Stimulated activated effector memory CD8-positive, alpha-beta T cell treated with anti-CD3 and anti-CD28 coated beads, Interleukin-12 subunit alpha, Interleukin-12 subunit beta, amount 100 ng/mL, for 72 hours (primary cell): ENCODE measurements at regions not wholly inside any gene's neighbourhood (a gene's known extent, or its start where the extent isn't known, plus 50 kb on each side); places are given as distances from the start of the nearest gene placed in this dataset.

Experiments
- ATAC-seq: fragments of 150-1000 bp; cut with Tn5 transposase; 2 replicates; pipeline ENCODE4 v1.10.0; 2021
- DNase-seq, 2 donors: peaks; one replicate each; pipeline ENCODE4 v3.0.0; 2021 to 2022; ENCODE audit warnings: low spot score in 2 of 2
- H3K27ac Mint-ChIP-seq: one replicate; pipeline ENCODE4 v1.8.0; 2022; ENCODE audit warnings: mild to moderate bottlenecking, mixed read lengths
- H3K36me3 Mint-ChIP-seq: one replicate; pipeline ENCODE4 v1.8.0; 2022; ENCODE audit warnings: mild to moderate bottlenecking, mixed read lengths
- H3K4me1 Mint-ChIP-seq: one replicate; pipeline ENCODE4 v1.8.0; 2022; ENCODE audit warnings: mixed read lengths
- H3K4me3 Mint-ChIP-seq: one replicate; pipeline ENCODE4 v1.8.0; 2022; ENCODE audit warnings: mild to moderate bottlenecking, mixed read lengths
- H3K9me3 Mint-ChIP-seq: one replicate; pipeline ENCODE4 v1.8.0; 2022; ENCODE audit warnings: mixed read lengths

DNA sequence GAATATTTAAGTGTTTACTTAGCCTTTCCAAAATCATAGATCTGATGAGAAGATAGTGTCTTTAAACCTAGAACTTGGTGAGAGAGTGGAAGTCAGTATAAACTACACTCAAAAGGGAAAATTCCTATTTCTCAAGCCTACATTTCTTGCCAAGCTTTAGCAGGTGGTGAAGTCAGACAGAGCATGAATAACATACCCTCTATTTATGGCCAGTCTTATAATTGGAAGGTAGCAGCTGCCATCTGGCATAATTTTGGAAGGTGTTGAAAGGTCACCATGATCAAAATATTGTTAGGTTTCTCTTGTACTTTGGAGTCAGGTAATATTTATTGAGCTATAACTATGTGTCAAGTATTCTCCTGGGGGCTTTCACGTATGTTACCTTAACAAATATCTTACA, 729.3 kb upstream of the KIF2B start:
- H3K27ac Mint-ChIP-seq, result no peak overlapping the region
- no peak for ATAC-seq
- no peaks in the 10 kb centered on the region for H3K36me3 Mint-ChIP-seq
- no peak for DNase-seq
- H3K4me3 Mint-ChIP-seq, result no peak overlapping the region
- H3K9me3 Mint-ChIP-seq, result peaks cover 16% of the 10 kb centered on the region
- no peaks in the 10 kb centered on the region for H3K4me1 Mint-ChIP-seq

DNA sequence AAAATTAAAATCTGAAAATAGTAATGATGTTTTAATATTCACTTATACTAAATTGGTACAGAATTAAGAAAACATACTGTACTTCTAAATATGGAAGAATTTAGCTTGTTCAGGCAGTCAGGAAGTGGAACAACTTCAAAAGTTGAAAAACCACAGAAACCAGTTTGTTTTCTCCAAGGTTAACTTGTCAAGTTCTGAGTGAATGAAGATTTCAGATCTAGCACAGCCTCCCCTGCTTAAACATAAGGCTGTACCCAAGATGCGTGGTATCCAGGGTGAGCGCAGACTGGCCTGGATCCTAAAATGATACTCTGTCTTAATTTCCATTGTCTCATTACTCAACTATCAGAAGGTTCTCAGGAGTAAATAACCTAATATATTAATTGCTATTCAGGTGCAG, 730.7 kb upstream of the KIF2B start:
- peaks cover 14% of the 10 kb centered on the region for H3K9me3 Mint-ChIP-seq
- no peak for ATAC-seq
- H3K36me3 Mint-ChIP-seq, result no peaks in the 10 kb centered on the region
- H3K4me1 Mint-ChIP-seq, result no peaks in the 10 kb centered on the region
- no peak overlapping the region for H3K4me3 Mint-ChIP-seq
- DNase-seq, result no peak
- no peak overlapping the region for H3K27ac Mint-ChIP-seq

DNA sequence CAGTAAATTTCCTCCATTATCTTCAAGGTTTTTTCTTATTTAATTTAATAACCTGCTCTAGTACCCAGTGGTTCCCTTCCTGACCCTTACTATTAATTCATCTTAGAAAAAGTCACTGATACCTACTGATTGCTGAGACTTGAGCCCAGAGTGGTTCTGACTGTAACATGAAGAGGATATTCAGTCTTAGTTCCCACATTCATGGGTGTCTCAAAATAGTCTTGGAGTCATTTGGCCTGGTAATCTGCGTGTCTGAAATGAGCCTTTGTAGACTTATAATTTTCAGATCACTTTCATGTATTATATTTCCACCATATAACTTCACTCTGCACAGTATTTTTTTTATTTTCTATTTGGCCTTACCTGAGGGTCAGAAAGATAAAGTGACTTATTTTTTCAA, 732.0 kb upstream of the KIF2B start:
- H3K27ac Mint-ChIP-seq, result no peak overlapping the region

DNA sequence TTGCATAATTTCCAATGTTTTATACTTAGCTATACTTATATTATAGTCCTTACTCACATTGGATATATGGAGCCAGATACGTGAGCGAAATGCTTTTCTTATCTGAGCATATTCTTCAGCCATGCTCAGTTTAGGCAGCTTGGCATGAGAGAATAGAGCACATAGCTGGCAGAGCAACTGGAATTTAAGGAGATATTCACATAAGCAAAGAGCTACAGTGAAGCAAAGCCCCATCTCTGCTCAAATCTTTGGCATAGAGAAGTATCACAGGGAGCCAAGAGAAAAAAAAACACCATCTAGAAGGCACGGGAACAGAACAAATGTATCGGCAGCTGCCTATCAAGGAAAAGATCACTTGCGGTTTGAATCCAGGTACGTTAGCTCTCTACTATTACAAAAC, 734.2 kb upstream of the KIF2B start:
- no peaks in the 10 kb centered on the region for H3K4me1 Mint-ChIP-seq
- ATAC-seq, result no peak
- no peak for DNase-seq
- H3K9me3 Mint-ChIP-seq, result peaks cover 15% of the 10 kb centered on the region
- H3K36me3 Mint-ChIP-seq, result no peaks in the 10 kb centered on the region
- H3K27ac Mint-ChIP-seq, result no peak overlapping the region
- H3K4me3 Mint-ChIP-seq, result no peak overlapping the region

More for the DNA sequence above, 732.0 kb upstream of the KIF2B start:
- ATAC-seq (no peak), DNase-seq (no peak)
- no peaks in the 10 kb centered on the region for H3K36me3 Mint-ChIP-seq
- H3K4me1 Mint-ChIP-seq, result no peaks in the 10 kb centered on the region
- H3K4me3 Mint-ChIP-seq, result no peak overlapping the region
- H3K9me3 Mint-ChIP-seq, result peaks cover 18% of the 10 kb centered on the region

DNA sequence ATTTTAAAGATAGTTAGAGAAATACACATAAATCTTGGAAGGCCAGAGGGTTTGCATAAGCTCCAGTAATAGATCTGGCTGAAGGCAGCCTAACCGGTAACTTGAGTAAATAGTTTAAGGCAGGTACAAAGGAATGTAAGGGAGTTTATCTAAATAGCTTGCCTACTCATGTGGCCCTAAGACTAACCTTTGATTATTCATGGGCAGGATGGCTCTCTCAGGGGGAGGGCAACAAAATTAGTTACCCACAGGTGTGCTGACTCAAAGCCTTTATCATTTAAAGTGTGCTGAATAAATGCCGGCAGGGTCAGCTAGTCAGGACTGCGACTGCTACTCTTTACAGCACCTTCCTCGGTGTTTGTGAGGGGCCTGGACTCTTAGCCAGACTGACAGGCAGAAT, 761.3 kb upstream of the KIF2B start:
- no peak overlapping the region for H3K27ac Mint-ChIP-seq
- no peaks in the 10 kb centered on the region for H3K4me1 Mint-ChIP-seq
- DNase-seq, result no peak
- H3K4me3 Mint-ChIP-seq, result no peak overlapping the region
- ATAC-seq, result no peak
- peaks cover 32% of the 10 kb centered on the region for H3K9me3 Mint-ChIP-seq
- no peaks in the 10 kb centered on the region for H3K36me3 Mint-ChIP-seq

DNA sequence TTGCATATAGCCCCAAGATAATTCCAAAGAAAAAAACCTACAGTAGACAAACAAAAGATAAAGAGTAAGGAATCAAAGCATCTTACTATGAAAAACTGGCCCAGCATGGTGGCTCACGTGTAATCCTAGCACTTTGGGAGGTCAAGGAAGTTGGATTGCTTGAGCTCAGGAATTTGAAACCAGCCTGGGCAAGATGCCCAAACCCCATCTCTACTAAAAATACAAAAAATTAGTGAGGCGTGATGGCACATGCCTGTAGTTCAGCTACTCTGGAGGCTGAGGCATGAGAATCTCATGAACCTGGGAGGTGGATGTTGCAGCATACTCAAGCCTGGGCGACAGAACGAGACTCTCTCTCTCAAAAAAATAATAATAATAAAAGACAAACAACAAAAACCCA, 764.7 kb upstream of the KIF2B start:
- peaks cover 30% of the 10 kb centered on the region for H3K9me3 Mint-ChIP-seq
- no peak overlapping the region for H3K27ac Mint-ChIP-seq
- DNase-seq (no peak), ATAC-seq (no peak)
- H3K36me3 Mint-ChIP-seq, result no peaks in the 10 kb centered on the region
- no peaks in the 10 kb centered on the region for H3K4me1 Mint-ChIP-seq
- H3K4me3 Mint-ChIP-seq, result no peak overlapping the region

DNA sequence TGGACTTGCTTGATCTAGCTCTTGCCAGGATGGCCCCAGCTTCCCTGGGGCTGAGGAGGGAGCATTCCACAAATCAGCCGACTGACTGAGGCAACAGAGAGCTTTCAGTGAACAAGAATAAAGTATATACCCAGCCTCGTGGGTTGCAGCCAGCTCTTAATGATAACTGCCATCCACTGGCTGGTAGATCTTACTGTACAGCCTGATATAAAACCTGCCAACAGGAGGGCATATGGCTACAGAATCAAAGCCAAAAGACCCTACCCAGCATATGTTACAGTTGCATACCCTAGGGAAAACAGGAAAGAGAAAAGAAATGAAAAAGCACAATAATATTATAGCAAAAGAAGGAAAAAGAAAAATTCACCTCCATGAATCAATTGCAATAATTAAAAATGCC, 775.9 kb upstream of the KIF2B start:
- Mint-ChIP-seq H3K4me3 (no peak overlapping the region), H3K36me3 (no peaks in the 10 kb centered on the region), H3K4me1 (no peaks in the 10 kb centered on the region), H3K9me3 (peaks cover 18% of the 10 kb centered on the region), H3K27ac (no peak overlapping the region)
- DNase-seq (no peak), ATAC-seq (no peak)

DNA sequence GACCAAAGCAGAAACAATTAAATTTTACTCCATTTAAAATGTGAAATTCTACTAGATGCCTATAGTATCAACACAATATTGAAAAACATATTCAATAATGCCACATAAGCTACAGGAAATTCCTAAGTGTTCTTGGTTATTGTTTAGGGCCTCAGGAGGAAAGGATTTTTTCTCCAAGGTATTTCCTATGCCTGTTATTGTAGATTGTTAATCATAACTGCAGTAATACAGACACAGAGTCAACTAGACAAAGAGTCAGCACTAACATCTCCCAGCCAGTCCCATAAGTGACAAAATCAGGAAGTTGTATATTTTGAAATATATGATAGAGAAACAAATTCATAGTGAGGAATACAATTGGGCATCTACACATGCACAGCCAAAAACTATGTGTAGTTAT, 782.7 kb upstream of the KIF2B start:
- Mint-ChIP-seq H3K4me1 (no peaks in the 10 kb centered on the region), H3K36me3 (no peaks in the 10 kb centered on the region), H3K27ac (no peak overlapping the region), H3K4me3 (no peak overlapping the region), H3K9me3 (peaks cover 17% of the 10 kb centered on the region)
- DNase-seq (no peak), ATAC-seq (no peak)

DNA sequence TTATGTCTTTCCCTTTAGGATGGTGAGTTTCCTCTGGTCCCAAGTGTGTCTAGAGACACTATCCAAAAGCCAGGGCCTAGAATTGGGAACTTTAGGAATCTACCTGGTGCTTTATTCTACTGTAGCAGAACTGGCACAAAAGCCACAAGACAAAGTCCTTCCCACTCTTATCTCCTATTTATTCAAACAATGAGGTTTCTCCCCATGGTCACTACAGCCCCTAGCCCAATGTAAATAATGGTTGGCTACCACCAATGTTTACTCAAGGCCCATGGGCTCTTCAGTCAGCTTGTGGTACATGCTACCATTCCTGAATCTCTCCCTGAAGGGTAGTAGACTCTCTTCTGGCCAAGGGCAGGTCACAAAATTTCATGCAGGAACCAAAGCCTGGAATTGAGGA, 789.4 kb upstream of the KIF2B start:
- no peaks in the 10 kb centered on the region for H3K4me1 Mint-ChIP-seq
- H3K9me3 Mint-ChIP-seq, result peaks cover 17% of the 10 kb centered on the region
- ATAC-seq (no peak), DNase-seq (no peak)
- no peak overlapping the region for H3K27ac Mint-ChIP-seq
- no peak overlapping the region for H3K4me3 Mint-ChIP-seq
- no peaks in the 10 kb centered on the region for H3K36me3 Mint-ChIP-seq

DNA sequence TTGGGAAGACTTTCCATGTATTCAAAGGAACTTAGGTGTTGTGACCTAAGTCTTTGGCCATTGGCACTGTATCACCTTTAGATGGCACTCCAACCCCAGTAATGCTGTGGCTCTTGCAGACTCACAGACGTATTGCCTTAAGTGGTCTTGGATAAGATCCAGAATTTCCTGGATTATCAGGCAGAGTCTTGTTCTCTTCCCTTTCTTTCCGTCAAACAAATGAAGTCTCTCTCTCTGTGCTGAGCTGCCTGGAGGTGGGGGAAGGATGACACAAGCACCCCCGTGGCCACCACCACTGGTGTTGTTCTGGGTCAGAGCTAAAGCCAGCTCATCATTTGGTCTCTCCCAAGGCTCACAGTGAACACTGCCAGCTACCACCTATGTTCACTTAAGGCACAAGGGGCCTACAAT, 789.9 kb upstream of the KIF2B start:
- Mint-ChIP-seq H3K36me3 (no peaks in the 10 kb centered on the region), H3K4me3 (no peak overlapping the region), H3K9me3 (peaks cover 21% of the 10 kb centered on the region), H3K4me1 (no peaks in the 10 kb centered on the region), H3K27ac (no peak overlapping the region)
- DNase-seq (no peak), ATAC-seq (no peak)

DNA sequence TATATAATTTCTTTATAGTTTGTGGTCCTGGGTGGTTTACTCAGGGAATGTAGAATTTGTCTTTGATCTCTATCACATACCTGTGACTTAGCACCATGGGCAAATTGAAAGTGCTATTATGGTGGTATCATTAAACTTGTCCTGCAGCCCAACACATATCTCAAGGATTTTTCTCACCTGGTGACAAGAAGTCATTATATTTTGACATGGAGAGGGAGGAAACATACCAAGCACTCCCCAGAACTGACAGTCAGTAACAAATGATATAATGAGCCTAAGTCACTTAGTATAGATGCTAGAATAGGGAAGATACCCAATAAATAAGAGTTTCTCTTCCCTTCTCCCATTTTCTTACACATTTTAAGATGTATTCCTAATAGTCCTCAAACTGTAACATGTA, 805.5 kb upstream of the KIF2B start:
- ATAC-seq, result no peak

DNA sequence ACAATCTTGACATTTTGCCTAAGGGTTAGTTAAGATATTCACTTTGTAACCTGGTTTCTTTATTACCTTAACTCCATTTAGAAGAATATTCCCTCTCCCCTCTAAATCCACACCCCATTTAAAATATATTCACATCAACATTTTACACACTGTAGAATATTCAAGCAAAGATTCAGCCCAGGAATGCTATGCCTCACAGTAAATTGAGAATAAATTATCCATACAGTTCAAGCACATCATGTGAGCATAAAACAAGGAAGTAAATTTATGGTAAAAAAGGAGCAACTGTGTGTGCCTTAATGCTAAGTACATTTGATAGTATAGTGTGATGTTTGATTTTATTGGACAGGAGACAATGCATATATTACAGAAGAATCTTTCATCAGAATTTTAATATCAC, 806.6 kb upstream of the KIF2B start:
- H3K4me1 Mint-ChIP-seq, result no peaks in the 10 kb centered on the region
- H3K9me3 Mint-ChIP-seq, result peaks cover 12% of the 10 kb centered on the region
- H3K4me3 Mint-ChIP-seq, result no peak overlapping the region
- DNase-seq, result no peak
- no peaks in the 10 kb centered on the region for H3K36me3 Mint-ChIP-seq
- ATAC-seq, result no peak
- H3K27ac Mint-ChIP-seq, result no peak overlapping the region

More for the DNA sequence above, 805.5 kb upstream of the KIF2B start:
- no peaks in the 10 kb centered on the region for H3K4me1 Mint-ChIP-seq
- H3K36me3 Mint-ChIP-seq, result no peaks in the 10 kb centered on the region
- no peak overlapping the region for H3K27ac Mint-ChIP-seq
- H3K4me3 Mint-ChIP-seq, result no peak overlapping the region
- no peak for DNase-seq
- peaks cover 11% of the 10 kb centered on the region for H3K9me3 Mint-ChIP-seq

DNA sequence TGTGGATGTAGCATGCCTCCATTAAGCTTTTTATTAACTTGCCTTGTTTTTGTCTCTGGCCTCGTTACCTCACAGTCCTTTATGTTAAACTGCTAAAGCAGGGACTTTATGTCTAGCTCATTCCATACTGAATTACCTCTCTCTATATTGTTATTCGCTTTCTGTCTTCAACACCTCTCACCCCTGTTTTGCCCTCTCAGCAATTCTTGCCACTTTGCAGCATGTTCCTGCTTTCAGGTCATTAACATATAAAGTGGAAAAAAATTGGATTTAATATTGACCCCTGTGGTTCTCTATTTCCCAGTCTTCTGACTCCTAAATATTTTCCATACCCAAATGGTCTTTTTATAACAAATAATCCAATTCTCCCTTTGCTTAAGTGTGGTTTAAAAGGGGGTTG, 810.4 kb upstream of the KIF2B start:
- no peak for DNase-seq
- H3K4me1 Mint-ChIP-seq, result no peaks in the 10 kb centered on the region
- no peak overlapping the region for H3K4me3 Mint-ChIP-seq
- peaks cover 9% of the 10 kb centered on the region for H3K9me3 Mint-ChIP-seq
- H3K36me3 Mint-ChIP-seq, result no peaks in the 10 kb centered on the region
- H3K27ac Mint-ChIP-seq, result no peak overlapping the region
- ATAC-seq, result no peak

DNA sequence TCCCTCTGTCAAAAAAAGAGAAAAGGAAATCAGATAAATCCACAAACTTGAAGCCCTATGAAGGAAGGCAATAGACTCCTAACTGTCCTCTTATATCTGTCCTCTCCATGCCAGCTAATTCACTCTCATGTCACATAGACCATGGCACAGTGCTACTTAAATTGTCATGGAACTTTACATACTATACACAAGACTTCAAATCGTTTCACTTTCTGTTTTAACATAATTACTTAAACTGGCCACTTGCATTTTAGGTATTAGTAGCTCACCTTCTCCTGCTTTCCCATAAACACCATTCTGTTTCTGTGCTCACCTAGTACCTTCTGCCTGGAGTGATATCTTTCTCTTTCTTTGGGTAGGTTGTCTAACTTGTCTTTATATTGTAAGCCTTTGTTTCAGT, 816.7 kb upstream of the KIF2B start:
- DNase-seq (no peak), ATAC-seq (no peak)
- no peaks in the 10 kb centered on the region for H3K4me1 Mint-ChIP-seq
- H3K4me3 Mint-ChIP-seq, result no peak overlapping the region
- H3K27ac Mint-ChIP-seq, result no peak overlapping the region
- H3K9me3 Mint-ChIP-seq, result peaks cover 15% of the 10 kb centered on the region
- no peaks in the 10 kb centered on the region for H3K36me3 Mint-ChIP-seq

DNA sequence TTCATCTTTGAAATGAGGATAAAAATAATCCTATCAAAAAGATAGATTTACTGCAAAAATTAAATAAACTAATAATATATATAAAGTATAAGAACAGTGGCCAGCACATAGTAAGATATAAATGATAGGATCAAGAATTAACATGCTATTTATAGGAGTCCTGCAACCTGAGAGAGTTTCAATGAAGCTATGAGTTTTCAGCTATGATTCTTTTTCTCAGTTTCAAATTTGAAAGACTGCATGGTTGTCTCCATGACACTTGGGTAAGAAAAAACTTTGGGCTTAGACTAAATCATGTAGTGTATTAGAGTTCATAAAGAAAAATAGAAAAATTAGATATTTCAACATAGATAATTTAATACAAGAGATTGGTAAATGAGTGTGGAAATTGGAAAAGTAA, 817.8 kb upstream of the KIF2B start:
- no peaks in the 10 kb centered on the region for H3K4me1 Mint-ChIP-seq
- no peak for DNase-seq
- H3K27ac Mint-ChIP-seq, result no peak overlapping the region
- peaks cover 18% of the 10 kb centered on the region for H3K9me3 Mint-ChIP-seq
- H3K4me3 Mint-ChIP-seq, result no peak overlapping the region
- no peak for ATAC-seq
- H3K36me3 Mint-ChIP-seq, result no peaks in the 10 kb centered on the region

DNA sequence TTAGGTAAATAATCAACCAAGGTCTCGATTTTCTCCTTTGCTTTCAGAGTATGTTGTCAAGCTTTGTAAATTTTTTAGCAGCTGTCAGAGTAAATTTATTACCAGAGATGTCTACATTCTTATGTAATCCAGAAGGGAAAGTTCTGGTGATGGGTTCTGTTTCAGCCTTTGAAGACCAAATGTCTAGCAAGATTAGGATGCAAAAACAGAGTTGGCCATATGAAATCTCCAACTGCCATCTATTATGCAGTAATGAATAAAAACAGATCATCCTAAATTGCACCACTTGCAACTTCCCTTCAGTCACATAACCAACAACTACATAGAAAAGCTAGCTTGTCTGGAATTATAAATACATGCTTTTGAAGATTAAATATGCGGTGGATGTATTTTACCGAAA, 826.8 kb upstream of the KIF2B start:
- H3K4me3 Mint-ChIP-seq, result no peak overlapping the region
- ATAC-seq, result no peak
- H3K4me1 Mint-ChIP-seq, result no peaks in the 10 kb centered on the region
- no peaks in the 10 kb centered on the region for H3K36me3 Mint-ChIP-seq
- DNase-seq, result no peak
- H3K27ac Mint-ChIP-seq, result no peak overlapping the region
- H3K9me3 Mint-ChIP-seq, result peaks cover 18% of the 10 kb centered on the region

DNA sequence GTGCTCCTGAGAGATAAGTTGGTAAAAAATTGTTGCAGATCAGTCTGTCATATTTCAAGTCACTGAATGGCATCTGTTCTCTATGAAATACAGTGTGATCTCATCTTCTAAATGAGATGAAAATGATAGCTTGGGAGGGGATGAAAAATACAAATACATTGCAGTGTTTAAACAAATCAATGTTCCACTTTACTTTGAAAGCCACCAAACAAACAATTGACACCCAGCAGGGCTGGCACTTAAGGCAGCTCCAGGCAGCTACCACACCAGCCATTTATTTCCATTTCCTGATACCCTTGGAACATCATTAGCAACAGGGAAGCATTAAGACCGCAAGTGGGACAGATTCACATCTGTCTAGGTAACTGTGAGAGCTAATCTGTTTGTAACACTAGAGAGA, 827.6 kb upstream of the KIF2B start:
- no peak for DNase-seq
- no peak for ATAC-seq
- Mint-ChIP-seq H3K27ac (no peak overlapping the region), H3K4me3 (no peak overlapping the region), H3K4me1 (no peaks in the 10 kb centered on the region), H3K9me3 (peaks cover 14% of the 10 kb centered on the region), H3K36me3 (no peaks in the 10 kb centered on the region)
